ENCODE measurements at regions not wholly inside any gene's neighbourhood (a gene's known extent, or its start where the extent isn't known, plus 50 kb on each side); places are given as distances from the start of the nearest gene placed in this dataset.

GRCh38 chrY:15751001-15751400 lies 1226.7 kb downstream of the NLGN4Y start:
- H3K18ac ChIP-seq (ENCODE audit: low read length): no peak overlapping the region
- H3K79me2 ChIP-seq (ENCODE audit: control insufficient read depth, insufficient read depth, low read length): no peaks in the 10 kb centered on the region
- no peak overlapping the region for H3K4me2 ChIP-seq (ENCODE audit: low read length)
- H2AK5ac ChIP-seq (ENCODE audit: low read length): no peak overlapping the region
- no peak overlapping the region for H3K4me3 ChIP-seq (ENCODE audit: low read length)
- H3K23ac ChIP-seq (ENCODE audit: low read length): no peak overlapping the region
- H4K8ac ChIP-seq (ENCODE audit: low read depth, low read length): no peak overlapping the region
- DNase-seq: no peak
- H3K9ac ChIP-seq (ENCODE audit: low read length): no peak overlapping the region
- H3K56ac ChIP-seq (ENCODE audit: low read length): no peak overlapping the region
- no peak overlapping the region for H2BK15ac ChIP-seq (replicated peaks; ENCODE audit: low read depth)
- H3K36me3 ChIP-seq (ENCODE audit: control insufficient read depth, insufficient read depth, low read length): no peaks in the 10 kb centered on the region
- no peak overlapping the region for H3K4ac ChIP-seq (ENCODE audit: low read depth, low read length)
- H4K5ac ChIP-seq (ENCODE audit: low read length): no peak overlapping the region
- no peaks in the 10 kb centered on the region for H3K27me3 ChIP-seq (ENCODE audit: insufficient read depth, low read length, poor library complexity)
- H3K4me1 ChIP-seq (ENCODE audit: control insufficient read depth, low read depth, low read length): no peaks in the 10 kb centered on the region
- H3K79me1 ChIP-seq (ENCODE audit: low read length): no peaks in the 10 kb centered on the region
- no peak overlapping the region for H2BK5ac ChIP-seq (ENCODE audit: low read length)
- H3K27ac ChIP-seq (ENCODE audit: low read depth, low read length): no peak overlapping the region
- H2BK120ac ChIP-seq (ENCODE audit: low read depth, low read length): no peak overlapping the region
- no CpG with 5 or more reads among the region's 2 CpGs for WGBS (ENCODE audit: extremely low coverage, insufficient coverage, low lambda C conversion rate)

GRCh38 chrY:15756266-15756665 lies 1231.9 kb downstream of the NLGN4Y start:
- Histone ChIP-seq H3K4ac (ENCODE audit: low read depth, low read length) (no peak overlapping the region), H3K27me3 (ENCODE audit: insufficient read depth, low read length, poor library complexity) (no peaks in the 10 kb centered on the region), H4K5ac (ENCODE audit: low read length) (no peak overlapping the region), H3K9ac (ENCODE audit: low read length) (no peak overlapping the region), H3K79me1 (ENCODE audit: low read length) (no peaks in the 10 kb centered on the region), H2AK5ac (ENCODE audit: low read length) (no peak overlapping the region), H3K56ac (ENCODE audit: low read length) (no peak overlapping the region), H3K23ac (ENCODE audit: low read length) (no peak overlapping the region), H2BK15ac (replicated peaks; ENCODE audit: low read depth) (no peak overlapping the region), H3K4me3 (ENCODE audit: low read length) (no peak overlapping the region), H3K79me2 (ENCODE audit: control insufficient read depth, insufficient read depth, low read length) (no peaks in the 10 kb centered on the region), H2BK5ac (ENCODE audit: low read length) (no peak overlapping the region), H4K8ac (ENCODE audit: low read depth, low read length) (no peak overlapping the region), H3K4me2 (ENCODE audit: low read length) (no peak overlapping the region), H3K27ac (ENCODE audit: low read depth, low read length) (no peak overlapping the region), H3K36me3 (ENCODE audit: control insufficient read depth, insufficient read depth, low read length) (no peaks in the 10 kb centered on the region), H2BK120ac (ENCODE audit: low read depth, low read length) (no peak overlapping the region), H3K4me1 (ENCODE audit: control insufficient read depth, low read depth, low read length) (no peaks in the 10 kb centered on the region), H3K18ac (ENCODE audit: low read length) (peak overlapping the region; percentile 12)
- no CpG with 5 or more reads among the region's 5 CpGs for WGBS (ENCODE audit: extremely low coverage, insufficient coverage, low lambda C conversion rate)
- no peak for DNase-seq

GRCh38 chrY:15773579-15773978 lies 1249.2 kb downstream of the NLGN4Y start:
- DNase-seq: peak; percentile 96
- H2AK5ac ChIP-seq (ENCODE audit: low read length): no peak overlapping the region
- no peaks in the 10 kb centered on the region for H3K36me3 ChIP-seq (ENCODE audit: control insufficient read depth, insufficient read depth, low read length)
- no peaks in the 10 kb centered on the region for H3K79me1 ChIP-seq (ENCODE audit: low read length)
- no peak overlapping the region for H3K4me3 ChIP-seq (ENCODE audit: low read length)
- no peak overlapping the region for H3K4ac ChIP-seq (ENCODE audit: low read depth, low read length)
- no peak overlapping the region for H3K9ac ChIP-seq (ENCODE audit: low read length)
- H3K79me2 ChIP-seq (ENCODE audit: control insufficient read depth, insufficient read depth, low read length): no peaks in the 10 kb centered on the region
- no peak overlapping the region for H2BK120ac ChIP-seq (ENCODE audit: low read depth, low read length)
- H3K23ac ChIP-seq (ENCODE audit: low read length): no peak overlapping the region
- no peak overlapping the region for H3K56ac ChIP-seq (ENCODE audit: low read length)
- no peak overlapping the region for H4K8ac ChIP-seq (ENCODE audit: low read depth, low read length)
- no CpG with 5 or more reads among the region's 3 CpGs for WGBS (ENCODE audit: extremely low coverage, insufficient coverage, low lambda C conversion rate)
- no peak overlapping the region for H3K4me2 ChIP-seq (ENCODE audit: low read length)
- H2BK15ac ChIP-seq (replicated peaks; ENCODE audit: low read depth): no peak overlapping the region
- no peaks in the 10 kb centered on the region for H3K27me3 ChIP-seq (ENCODE audit: insufficient read depth, low read length, poor library complexity)
- H2BK5ac ChIP-seq (ENCODE audit: low read length): no peak overlapping the region
- H3K4me1 ChIP-seq (ENCODE audit: control insufficient read depth, low read depth, low read length): no peaks in the 10 kb centered on the region
- H3K27ac ChIP-seq (ENCODE audit: low read depth, low read length): peak overlapping the region; percentile 56
- no peak overlapping the region for H3K18ac ChIP-seq (ENCODE audit: low read length)
- no peak overlapping the region for H4K5ac ChIP-seq (ENCODE audit: low read length)

DNA sequence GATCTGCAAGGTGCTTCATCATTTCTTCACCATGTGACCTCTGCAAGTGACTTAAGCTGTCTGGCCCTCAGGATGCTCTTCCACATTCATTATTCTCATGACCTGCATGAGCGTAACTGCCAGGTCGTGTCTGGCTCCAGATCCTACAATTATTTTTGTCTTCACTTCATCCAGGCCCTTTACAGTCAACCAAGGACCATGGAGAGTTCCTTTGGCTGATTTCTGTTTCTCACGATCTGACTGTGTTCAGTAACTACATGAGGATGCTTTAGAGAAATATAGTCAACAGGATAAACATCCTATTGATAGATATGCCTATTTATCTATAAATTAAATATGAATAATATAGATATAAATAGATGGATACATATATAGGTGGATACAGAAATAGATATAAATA lies 1251.6 kb downstream of the NLGN4Y start:
- H3K9ac ChIP-seq (ENCODE audit: low read length): no peak overlapping the region
- no peak overlapping the region for H3K4me3 ChIP-seq (ENCODE audit: low read length)
- DNase-seq: no peak
- no peaks in the 10 kb centered on the region for H3K4me1 ChIP-seq (ENCODE audit: control insufficient read depth, low read depth, low read length)
- H3K27ac ChIP-seq (ENCODE audit: low read depth, low read length): no peak overlapping the region
- H2AK5ac ChIP-seq (ENCODE audit: low read length): no peak overlapping the region
- no peak overlapping the region for H3K4ac ChIP-seq (ENCODE audit: low read depth, low read length)
- WGBS (ENCODE audit: extremely low coverage, insufficient coverage, low lambda C conversion rate): no CpG with 5 or more reads among the region's 3 CpGs
- no peaks in the 10 kb centered on the region for H3K27me3 ChIP-seq (ENCODE audit: insufficient read depth, low read length, poor library complexity)
- H3K18ac ChIP-seq (ENCODE audit: low read length): no peak overlapping the region
- H3K79me1 ChIP-seq (ENCODE audit: low read length): no peaks in the 10 kb centered on the region
- H3K79me2 ChIP-seq (ENCODE audit: control insufficient read depth, insufficient read depth, low read length): no peaks in the 10 kb centered on the region
- no peak overlapping the region for H3K56ac ChIP-seq (ENCODE audit: low read length)
- H3K4me2 ChIP-seq (ENCODE audit: low read length): no peak overlapping the region
- H2BK15ac ChIP-seq (replicated peaks; ENCODE audit: low read depth): no peak overlapping the region
- no peaks in the 10 kb centered on the region for H3K36me3 ChIP-seq (ENCODE audit: control insufficient read depth, insufficient read depth, low read length)
- no peak overlapping the region for H2BK120ac ChIP-seq (ENCODE audit: low read depth, low read length)
- no peak overlapping the region for H2BK5ac ChIP-seq (ENCODE audit: low read length)
- no peak overlapping the region for H3K23ac ChIP-seq (ENCODE audit: low read length)
- no peak overlapping the region for H4K8ac ChIP-seq (ENCODE audit: low read depth, low read length)
- H4K5ac ChIP-seq (ENCODE audit: low read length): no peak overlapping the region

- Histone ChIP-seq H3K4me3 (ENCODE audit: low read length) (no peak overlapping the region), H3K79me2 (ENCODE audit: control insufficient read depth, insufficient read depth, low read length) (no peaks in the 10 kb centered on the region), H4K5ac (ENCODE audit: low read length) (no peak overlapping the region), H3K9ac (ENCODE audit: low read length) (no peak overlapping the region), H3K79me1 (ENCODE audit: low read length) (no peaks in the 10 kb centered on the region), H3K36me3 (ENCODE audit: control insufficient read depth, insufficient read depth, low read length) (no peaks in the 10 kb centered on the region), H3K27ac (ENCODE audit: low read depth, low read length) (no peak overlapping the region), H3K4me2 (ENCODE audit: low read length) (no peak overlapping the region), H3K23ac (ENCODE audit: low read length) (no peak overlapping the region), H4K8ac (ENCODE audit: low read depth, low read length) (no peak overlapping the region), H2BK120ac (ENCODE audit: low read depth, low read length) (no peak overlapping the region), H3K18ac (ENCODE audit: low read length) (no peak overlapping the region), H3K27me3 (ENCODE audit: insufficient read depth, low read length, poor library complexity) (no peaks in the 10 kb centered on the region), H3K4ac (ENCODE audit: low read depth, low read length) (no peak overlapping the region), H2AK5ac (ENCODE audit: low read length) (no peak overlapping the region), H2BK15ac (replicated peaks; ENCODE audit: low read depth) (no peak overlapping the region), H3K4me1 (ENCODE audit: control insufficient read depth, low read depth, low read length) (no peaks in the 10 kb centered on the region), H3K56ac (ENCODE audit: low read length) (no peak overlapping the region), H2BK5ac (ENCODE audit: low read length) (no peak overlapping the region)
- DNase-seq: no peak
These were observed 1255.6 kb downstream of the NLGN4Y start for GRCh38 chrY:15779891-15780290.

- no peak overlapping the region for H4K5ac ChIP-seq (ENCODE audit: low read length)
- DNase-seq: peak; percentile 68
- H3K27ac ChIP-seq (ENCODE audit: low read depth, low read length): no peak overlapping the region
- H3K79me2 ChIP-seq (ENCODE audit: control insufficient read depth, insufficient read depth, low read length): no peaks in the 10 kb centered on the region
- WGBS (ENCODE audit: extremely low coverage, insufficient coverage, low lambda C conversion rate): no CpG with 5 or more reads among the region's 3 CpGs
- no peak overlapping the region for H3K56ac ChIP-seq (ENCODE audit: low read length)
- no peak overlapping the region for H3K23ac ChIP-seq (ENCODE audit: low read length)
- no peak overlapping the region for H3K9ac ChIP-seq (ENCODE audit: low read length)
- no peak overlapping the region for H3K4me3 ChIP-seq (ENCODE audit: low read length)
- no peak overlapping the region for H3K18ac ChIP-seq (ENCODE audit: low read length)
- no peaks in the 10 kb centered on the region for H3K4me1 ChIP-seq (ENCODE audit: control insufficient read depth, low read depth, low read length)
- H2AK5ac ChIP-seq (ENCODE audit: low read length): no peak overlapping the region
- H3K36me3 ChIP-seq (ENCODE audit: control insufficient read depth, insufficient read depth, low read length): no peaks in the 10 kb centered on the region
- H3K79me1 ChIP-seq (ENCODE audit: low read length): no peaks in the 10 kb centered on the region
- H3K4me2 ChIP-seq (ENCODE audit: low read length): no peak overlapping the region
- no peak overlapping the region for H2BK15ac ChIP-seq (replicated peaks; ENCODE audit: low read depth)
- no peaks in the 10 kb centered on the region for H3K27me3 ChIP-seq (ENCODE audit: insufficient read depth, low read length, poor library complexity)
- no peak overlapping the region for H2BK120ac ChIP-seq (ENCODE audit: low read depth, low read length)
- no peak overlapping the region for H4K8ac ChIP-seq (ENCODE audit: low read depth, low read length)
- H3K4ac ChIP-seq (ENCODE audit: low read depth, low read length): no peak overlapping the region
- no peak overlapping the region for H2BK5ac ChIP-seq (ENCODE audit: low read length)
These were observed 1275.7 kb downstream of the NLGN4Y start for GRCh38 chrY:15800021-15800420.

All from mesendoderm (in vitro differentiated cells).